ENCODE measurements at regions not wholly inside any gene's neighbourhood (a gene's known extent, or its start where the extent isn't known, plus 50 kb on each side); places are given as distances from the start of the nearest gene placed in this dataset.

DNA sequence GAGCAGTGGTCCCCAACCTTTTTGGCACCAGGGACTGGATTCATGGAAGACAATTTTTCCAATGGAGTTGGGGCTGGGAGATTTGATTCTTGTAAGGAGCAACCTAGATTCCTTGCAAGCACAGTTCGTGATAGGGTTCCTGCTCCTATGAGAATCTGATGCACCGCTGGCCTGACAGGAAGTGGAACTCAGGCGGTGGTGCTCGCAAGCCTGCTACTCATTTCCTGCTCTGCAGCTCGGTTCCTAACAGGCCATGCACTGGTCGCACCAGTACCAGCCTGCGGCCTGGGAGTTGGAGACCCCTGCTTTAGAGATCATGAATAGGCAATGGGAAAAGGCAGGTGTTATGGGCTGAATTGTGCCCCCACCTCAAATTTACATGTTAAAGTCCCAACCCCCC, 131.2 kb downstream of the PFDN4 start:
- H2BK5ac ChIP-seq (ENCODE audit: low read length), result no peak overlapping the region
- no peak overlapping the region for H2BK120ac ChIP-seq (ENCODE audit: low read depth, low read length)
- no peak overlapping the region for H3K27ac ChIP-seq (replicated peaks; ENCODE audit: low read length)
- no peak overlapping the region for H2AFZ ChIP-seq (ENCODE audit: low read length)
- no peak overlapping the region for H2BK15ac ChIP-seq (ENCODE audit: low read length)
- no peak overlapping the region for H2AK5ac ChIP-seq (ENCODE audit: low read depth, low read length)
- no peaks in the 10 kb centered on the region for H3K36me3 ChIP-seq (replicated peaks in 1 of 2; ENCODE audit: control insufficient read depth in 2 of 2, insufficient read depth in 2 of 2, low read length in 2 of 2)
- no peak overlapping the region for H3K9ac ChIP-seq (ENCODE audit: low read depth, low read length, poor library complexity)
- no peaks in the 10 kb centered on the region for H3K4me1 ChIP-seq (ENCODE audit: control insufficient read depth in 2 of 2, insufficient read depth in 1 of 2, low read depth in 1 of 2, low read length in 2 of 2)
- H3K79me1 ChIP-seq (ENCODE audit: low read depth, low read length), result no peaks in the 10 kb centered on the region
- no CpG with 5 or more reads among the region's 7 CpGs for WGBS, 2 donors (ENCODE audit: extremely low coverage in 2 of 2, insufficient read length in 2 of 2, insufficient replicate concordance in 1 of 2)
- DNase-seq (ENCODE audit: low spot score), result no peak
- no peaks in the 10 kb centered on the region for H3K9me3 ChIP-seq (replicated peaks in 1 of 2; ENCODE audit: control insufficient read depth in 2 of 2, insufficient read depth in 1 of 2, low read depth in 1 of 2, low read length in 2 of 2)
- no peak overlapping the region for H3K4ac ChIP-seq (ENCODE audit: low read length)
- H3K18ac ChIP-seq (ENCODE audit: low read length), result no peak overlapping the region
- no peak overlapping the region for H3K23ac ChIP-seq (ENCODE audit: low read depth, low read length, poor library complexity)
- no peak overlapping the region for H3K4me2 ChIP-seq (ENCODE audit: insufficient read depth, low read length, poor library complexity, severe bottlenecking)
- no peak overlapping the region for H4K8ac ChIP-seq (ENCODE audit: low read depth, low read length)
- no peak overlapping the region for H3K4me3 ChIP-seq (ENCODE audit: low read length in 2 of 2)
- H2BK12ac ChIP-seq (ENCODE audit: low read length), result no peak overlapping the region
- no peak overlapping the region for H4K91ac ChIP-seq (ENCODE audit: low read depth, low read length, poor library complexity)
- no peaks in the 10 kb centered on the region for H3K27me3 ChIP-seq (ENCODE audit: control insufficient read depth in 3 of 3, insufficient read depth in 3 of 3, low read depth in 1 of 3, low read length in 3 of 3)
- H3K14ac ChIP-seq (ENCODE audit: low read length), result no peak overlapping the region

DNA sequence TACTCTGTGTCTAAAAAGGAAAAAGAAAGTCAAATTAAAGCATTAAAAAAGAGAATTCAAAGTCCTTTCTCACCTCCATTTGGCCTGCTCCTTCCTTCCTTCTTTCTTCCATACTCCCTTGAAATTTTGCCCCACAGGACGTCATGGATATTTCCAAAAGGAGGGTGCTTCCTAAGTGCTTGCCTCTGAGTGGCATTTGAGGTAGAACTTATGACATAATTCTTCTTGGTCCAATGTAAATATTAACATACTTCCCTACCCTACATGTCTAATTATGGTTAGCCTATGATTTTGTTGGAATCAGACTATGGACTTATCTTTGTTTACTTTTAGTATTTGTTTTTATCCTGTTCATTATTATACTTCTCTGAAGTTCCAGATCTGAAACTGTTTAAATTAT, 132.3 kb downstream of the PFDN4 start:
- H3K18ac ChIP-seq (ENCODE audit: low read length), result no peak overlapping the region
- H2BK120ac ChIP-seq (ENCODE audit: low read depth, low read length), result no peak overlapping the region
- H3K27me3 ChIP-seq (ENCODE audit: control insufficient read depth in 3 of 3, insufficient read depth in 3 of 3, low read depth in 1 of 3, low read length in 3 of 3), result no peaks in the 10 kb centered on the region
- no peak for DNase-seq (ENCODE audit: low spot score)
- H3K79me1 ChIP-seq (ENCODE audit: low read depth, low read length), result no peaks in the 10 kb centered on the region
- no peak overlapping the region for H3K14ac ChIP-seq (ENCODE audit: low read length)
- no peak overlapping the region for H2AK5ac ChIP-seq (ENCODE audit: low read depth, low read length)
- H3K9ac ChIP-seq (ENCODE audit: low read depth, low read length, poor library complexity), result no peak overlapping the region
- no peak overlapping the region for H3K23ac ChIP-seq (ENCODE audit: low read depth, low read length, poor library complexity)
- no peaks in the 10 kb centered on the region for H3K9me3 ChIP-seq (replicated peaks in 1 of 2; ENCODE audit: control insufficient read depth in 2 of 2, insufficient read depth in 1 of 2, low read depth in 1 of 2, low read length in 2 of 2)
- no peaks in the 10 kb centered on the region for H3K36me3 ChIP-seq (replicated peaks in 1 of 2; ENCODE audit: control insufficient read depth in 2 of 2, insufficient read depth in 2 of 2, low read length in 2 of 2)
- H4K91ac ChIP-seq (ENCODE audit: low read depth, low read length, poor library complexity), result no peak overlapping the region
- H3K4me1 ChIP-seq (ENCODE audit: control insufficient read depth in 2 of 2, insufficient read depth in 1 of 2, low read depth in 1 of 2, low read length in 2 of 2), result no peaks in the 10 kb centered on the region
- no peak overlapping the region for H3K4me2 ChIP-seq (ENCODE audit: insufficient read depth, low read length, poor library complexity, severe bottlenecking)
- no peak overlapping the region for H2BK15ac ChIP-seq (ENCODE audit: low read length)
- no peak overlapping the region for H3K4me3 ChIP-seq (ENCODE audit: low read length in 2 of 2)
- H3K27ac ChIP-seq (replicated peaks; ENCODE audit: low read length), result no peak overlapping the region
- no peak overlapping the region for H2AFZ ChIP-seq (ENCODE audit: low read length)
- no CpG with 5 or more reads among the region's 1 CpG for WGBS, 2 donors (ENCODE audit: extremely low coverage in 2 of 2, insufficient read length in 2 of 2, insufficient replicate concordance in 1 of 2)
- no peak overlapping the region for H2BK12ac ChIP-seq (ENCODE audit: low read length)
- no peak overlapping the region for H2BK5ac ChIP-seq (ENCODE audit: low read length)
- no peak overlapping the region for H3K4ac ChIP-seq (ENCODE audit: low read length)
- no peak overlapping the region for H4K8ac ChIP-seq (ENCODE audit: low read depth, low read length)

GRCh38 chr20:54340667-54341081, 132.8 kb downstream of the PFDN4 start:
- H2BK12ac ChIP-seq (ENCODE audit: low read length), result no peak overlapping the region
- H2AFZ ChIP-seq (ENCODE audit: low read length), result no peak overlapping the region
- H3K9ac ChIP-seq (ENCODE audit: low read depth, low read length, poor library complexity), result no peak overlapping the region
- no peaks in the 10 kb centered on the region for H3K79me1 ChIP-seq (ENCODE audit: low read depth, low read length)
- no peak for DNase-seq (ENCODE audit: low spot score)
- no peak overlapping the region for H3K27ac ChIP-seq (replicated peaks; ENCODE audit: low read length)
- no peaks in the 10 kb centered on the region for H3K4me1 ChIP-seq (ENCODE audit: control insufficient read depth in 2 of 2, insufficient read depth in 1 of 2, low read depth in 1 of 2, low read length in 2 of 2)
- no peak overlapping the region for H4K91ac ChIP-seq (ENCODE audit: low read depth, low read length, poor library complexity)
- no peak overlapping the region for H3K23ac ChIP-seq (ENCODE audit: low read depth, low read length, poor library complexity)
- H4K8ac ChIP-seq (ENCODE audit: low read depth, low read length), result no peak overlapping the region
- H3K36me3 ChIP-seq (replicated peaks in 1 of 2; ENCODE audit: control insufficient read depth in 2 of 2, insufficient read depth in 2 of 2, low read length in 2 of 2), result no peaks in the 10 kb centered on the region
- no peak overlapping the region for H3K4ac ChIP-seq (ENCODE audit: low read length)
- no peak overlapping the region for H3K18ac ChIP-seq (ENCODE audit: low read length)
- no peak overlapping the region for H3K4me3 ChIP-seq (ENCODE audit: low read length in 2 of 2)
- H3K14ac ChIP-seq (ENCODE audit: low read length), result no peak overlapping the region
- no peak overlapping the region for H2AK5ac ChIP-seq (ENCODE audit: low read depth, low read length)
- H2BK5ac ChIP-seq (ENCODE audit: low read length), result no peak overlapping the region
- H3K9me3 ChIP-seq (replicated peaks in 1 of 2; ENCODE audit: control insufficient read depth in 2 of 2, insufficient read depth in 1 of 2, low read depth in 1 of 2, low read length in 2 of 2), result no peaks in the 10 kb centered on the region
- no peak overlapping the region for H2BK15ac ChIP-seq (ENCODE audit: low read length)
- H3K4me2 ChIP-seq (ENCODE audit: insufficient read depth, low read length, poor library complexity, severe bottlenecking), result no peak overlapping the region
- H3K27me3 ChIP-seq (ENCODE audit: control insufficient read depth in 3 of 3, insufficient read depth in 3 of 3, low read depth in 1 of 3, low read length in 3 of 3), result no peaks in the 10 kb centered on the region
- no peak overlapping the region for H2BK120ac ChIP-seq (ENCODE audit: low read depth, low read length)
- no CpG with 5 or more reads among the region's 4 CpGs for WGBS, 2 donors (ENCODE audit: extremely low coverage in 2 of 2, insufficient read length in 2 of 2, insufficient replicate concordance in 1 of 2)

GRCh38 chr20:54342258-54342920, 133.0 kb upstream of the DOK5 start:
- Histone ChIP-seq H3K79me1 (ENCODE audit: low read depth, low read length) (no peaks in the 10 kb centered on the region), H3K4me2 (ENCODE audit: insufficient read depth, low read length, poor library complexity, severe bottlenecking) (no peak overlapping the region), H3K4me3 (ENCODE audit: low read length in 2 of 2) (no peak overlapping the region), H2BK120ac (ENCODE audit: low read depth, low read length) (no peak overlapping the region), H4K8ac (ENCODE audit: low read depth, low read length) (no peak overlapping the region), H3K4ac (ENCODE audit: low read length) (no peak overlapping the region), H2AFZ (ENCODE audit: low read length) (no peak overlapping the region), H4K91ac (ENCODE audit: low read depth, low read length, poor library complexity) (no peak overlapping the region), H2AK5ac (ENCODE audit: low read depth, low read length) (no peak overlapping the region), H2BK15ac (ENCODE audit: low read length) (no peak overlapping the region), H3K4me1 (ENCODE audit: control insufficient read depth in 2 of 2, insufficient read depth in 1 of 2, low read depth in 1 of 2, low read length in 2 of 2) (no peaks in the 10 kb centered on the region), H2BK12ac (ENCODE audit: low read length) (no peak overlapping the region), H2BK5ac (ENCODE audit: low read length) (no peak overlapping the region), H3K9ac (ENCODE audit: low read depth, low read length, poor library complexity) (no peak overlapping the region), H3K27me3 (ENCODE audit: control insufficient read depth in 3 of 3, insufficient read depth in 3 of 3, low read depth in 1 of 3, low read length in 3 of 3) (no peaks in the 10 kb centered on the region), H3K14ac (ENCODE audit: low read length) (no peak overlapping the region), H3K9me3 (replicated peaks in 1 of 2; ENCODE audit: control insufficient read depth in 2 of 2, insufficient read depth in 1 of 2, low read depth in 1 of 2, low read length in 2 of 2) (no peaks in the 10 kb centered on the region), H3K23ac (ENCODE audit: low read depth, low read length, poor library complexity) (no peak overlapping the region), H3K36me3 (replicated peaks in 1 of 2; ENCODE audit: control insufficient read depth in 2 of 2, insufficient read depth in 2 of 2, low read length in 2 of 2) (no peaks in the 10 kb centered on the region), H3K27ac (replicated peaks; ENCODE audit: low read length) (no peak overlapping the region), H3K18ac (ENCODE audit: low read length) (no peak overlapping the region)
- no CpG with 5 or more reads among the region's 5 CpGs for WGBS, 2 donors (ENCODE audit: extremely low coverage in 2 of 2, insufficient read length in 2 of 2, insufficient replicate concordance in 1 of 2)
- no peak for DNase-seq (ENCODE audit: low spot score)

Data from neuronal stem cell (in vitro differentiated cells).